Skeletal muscle tissue (tissue), 4 donors: ENCODE measurements at regions not wholly inside any gene's neighbourhood (a gene's known extent, or its start where the extent isn't known, plus 50 kb on each side); places are given as distances from the start of the nearest gene placed in this dataset. TPM values are rescaled to one million over a fixed set of nuclear protein-coding genes. Genes with fewer than 3 reads are reported as not detected.

Experiments
- H3K27ac ChIP-seq: one replicate; pipeline ENCODE4 v1.7.0; 2013; ENCODE audit warnings: mild to moderate bottlenecking, low read depth, low read length, inconsistent platforms
- H3K27me3 ChIP-seq, 3 donors: one replicate each; pipeline ENCODE4 v1.7.0; 2013; ENCODE audit warnings: low read length in 3 of 3; ENCODE audit not compliant: control insufficient read depth in 3 of 3, insufficient read depth in 3 of 3
- H3K36me3 ChIP-seq, 3 donors: one replicate each; pipeline ENCODE4 v1.7.0; 2013; ENCODE audit warnings: low read length in 3 of 3; ENCODE audit not compliant: control insufficient read depth in 3 of 3, insufficient read depth in 3 of 3
- H3K4me1 ChIP-seq, 3 donors: one replicate each; pipeline ENCODE4 v1.7.0; 2013; ENCODE audit warnings: low read length in 3 of 3, mild to moderate bottlenecking in 3 of 3; ENCODE audit not compliant: control insufficient read depth in 3 of 3, insufficient read depth in 3 of 3
- H3K4me3 ChIP-seq, 3 donors: one replicate each; pipeline ENCODE4 v1.7.0; 2013; ENCODE audit warnings: low read length in 3 of 3
- H3K9ac ChIP-seq, 3 donors: one replicate each; pipeline ENCODE4 v1.7.0; 2013; ENCODE audit warnings: low read length in 3 of 3, mild to moderate bottlenecking in 3 of 3, moderate library complexity in 2 of 3, low read depth in 1 of 3
- H3K9me3 ChIP-seq, 3 donors: one replicate each; pipeline ENCODE4 v1.7.0; 2013; ENCODE audit warnings: low read length in 3 of 3; ENCODE audit not compliant: control insufficient read depth in 3 of 3
- small RNA-seq: library from RNA; depleted of rRNA; stranded (forward); fragments of <200 nt; gene quantifications from one replicate; pipeline ENCODE3, GENCODE V24; 2014
- donor health status: Osteomylitis.

DNA sequence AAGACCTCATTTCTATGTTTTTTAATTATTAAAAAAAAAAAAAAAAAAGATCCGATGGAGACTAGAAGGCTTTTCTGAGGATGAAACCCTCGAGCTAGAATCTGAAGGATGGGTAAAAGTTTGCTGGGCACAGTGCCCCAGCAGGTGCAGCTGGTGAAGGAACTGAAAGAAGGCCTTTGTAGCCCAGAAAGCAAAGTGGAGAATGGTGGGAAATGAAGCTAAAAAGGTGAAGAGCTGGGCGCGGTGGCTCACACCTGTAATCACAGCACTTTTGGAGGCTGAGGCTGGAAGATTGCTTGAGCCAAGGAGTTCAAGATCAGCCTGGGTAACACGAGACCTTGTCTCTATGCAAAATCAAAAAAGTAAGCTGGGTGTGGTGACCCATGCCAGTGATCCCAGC is 50.3 kb upstream of the SEC14L1 start:
- no peak overlapping the region for H3K27ac ChIP-seq
- H3K4me1 ChIP-seq, result peaks cover 31 to 53% (median 47%) of the 10 kb centered on the region in 3 donors
- H3K36me3 ChIP-seq, result peaks cover 29 to 43% (median 42%) of the 10 kb centered on the region in 3 donors
- no peaks in the 10 kb centered on the region for H3K9me3 ChIP-seq
- H3K27me3 ChIP-seq, result no peaks in the 10 kb centered on the region
- H3K4me3 ChIP-seq, result no peak overlapping the region
- peak overlapping the region in 1 of 3 donors; percentile 57 for H3K9ac ChIP-seq

Small RNA genes lying in the stretch of these regions (small RNA-seq; reads per million reads assigned to genes)
- gene RF00017, result not detected
- gene SCARNA16, result not detected
